HG03108 (cell line): ENCODE measurements at regions not wholly inside any gene's neighbourhood (a gene's known extent, or its start where the extent isn't known, plus 50 kb on each side); places are given as distances from the start of the nearest gene placed in this dataset.
"Not testable (repeated sequence)": the region's sequence is repeated elsewhere in the genome, so short reads cannot be mapped to it uniquely, and the experiment has no call there.

Experiments used
- ATAC-seq: cut with Tn5 transposase; IDR thresholded peaks from one replicate; pipeline ENCODE4 v1.9.1; 2021; ENCODE audit warnings: moderate library complexity; ENCODE audit not compliant: unreplicated experiment

GRCh38 chr10:65786279-65786678, 1139.6 kb upstream of the LRRTM3 start:
- no peak for ATAC-seq

GRCh38 chr10:65787571-65787970, 1138.3 kb upstream of the LRRTM3 start:
- no peak for ATAC-seq

- no peak for ATAC-seq
Observed at GRCh38 chr10:65788271-65788670, 1137.6 kb upstream of the LRRTM3 start.

- ATAC-seq, result no peak
Observed at GRCh38 chr10:65791979-65792378, 1133.9 kb upstream of the LRRTM3 start.

- ATAC-seq, result no peak
Observed at GRCh38 chr10:65793738-65794425, 1132.0 kb upstream of the LRRTM3 start.

GRCh38 chr10:65794861-65795260, 1131.0 kb upstream of the LRRTM3 start:
- not testable (repeated sequence) for ATAC-seq

- ATAC-seq, result no peak
Observed at GRCh38 chr10:65796472-65796871, 1129.4 kb upstream of the LRRTM3 start.

GRCh38 chr10:65798133-65798532, 1127.7 kb upstream of the LRRTM3 start:
- no peak for ATAC-seq

- no peak for ATAC-seq
Observed at GRCh38 chr10:65802391-65802790, 1123.4 kb upstream of the LRRTM3 start.

- ATAC-seq, result no peak
Observed at GRCh38 chr10:65805511-65805910, 1120.3 kb upstream of the LRRTM3 start.

GRCh38 chr10:65805993-65806392, 1119.8 kb upstream of the LRRTM3 start:
- no peak for ATAC-seq

GRCh38 chr10:65808687-65809333, 1117.0 kb upstream of the LRRTM3 start:
- no peak for ATAC-seq

GRCh38 chr10:65811931-65812525, 1113.8 kb upstream of the LRRTM3 start:
- no peak for ATAC-seq

GRCh38 chr10:65816536-65816935, 1109.3 kb upstream of the LRRTM3 start:
- no peak for ATAC-seq

GRCh38 chr10:65818990-65819389, 1106.8 kb upstream of the LRRTM3 start:
- ATAC-seq, result no peak

GRCh38 chr10:65827359-65827758, 1098.5 kb upstream of the LRRTM3 start:
- no peak for ATAC-seq

- no peak for ATAC-seq
Observed at GRCh38 chr10:65838811-65839210, 1087.0 kb upstream of the LRRTM3 start.

GRCh38 chr10:65843203-65843602, 1082.6 kb upstream of the LRRTM3 start:
- no peak for ATAC-seq

- no peak for ATAC-seq
Observed at GRCh38 chr10:65845916-65846315, 1079.9 kb upstream of the LRRTM3 start.

GRCh38 chr10:65846541-65846940, 1079.3 kb upstream of the LRRTM3 start:
- no peak for ATAC-seq

- ATAC-seq, result no peak
Observed at GRCh38 chr10:65846949-65847348, 1078.9 kb upstream of the LRRTM3 start.
